Epidermal melanocyte (primary cell): ENCODE measurements at regions not wholly inside any gene's neighbourhood (a gene's known extent, or its start where the extent isn't known, plus 50 kb on each side); places are given as distances from the start of the nearest gene placed in this dataset.

ENCODE experiments used
- DNase-seq: peaks from one replicate; pipeline ENCODE4 v3.0.0; 2011; ENCODE audit warnings: low spot score; ENCODE audit not compliant: insufficient read length

DNA sequence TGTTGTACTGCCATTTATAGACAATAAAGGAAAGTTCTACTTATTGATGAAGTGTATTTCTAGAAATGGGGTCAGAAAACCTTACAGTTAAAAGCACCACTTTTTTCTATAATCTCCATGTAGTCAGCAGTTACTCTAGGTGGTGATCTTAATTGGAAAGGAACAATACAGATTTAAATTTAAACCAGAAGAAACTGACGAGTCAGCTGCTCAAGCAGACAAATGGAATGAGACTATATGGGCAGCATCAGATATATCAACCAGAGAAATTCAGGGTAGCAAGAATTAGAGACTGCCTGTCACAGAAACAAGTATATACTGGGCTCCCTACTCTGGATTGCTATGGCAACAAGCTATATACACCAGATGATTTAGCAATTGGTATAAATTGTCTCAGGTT, 99.6 kb upstream of the SCG2 start:
- DNase-seq, result no peak

DNA sequence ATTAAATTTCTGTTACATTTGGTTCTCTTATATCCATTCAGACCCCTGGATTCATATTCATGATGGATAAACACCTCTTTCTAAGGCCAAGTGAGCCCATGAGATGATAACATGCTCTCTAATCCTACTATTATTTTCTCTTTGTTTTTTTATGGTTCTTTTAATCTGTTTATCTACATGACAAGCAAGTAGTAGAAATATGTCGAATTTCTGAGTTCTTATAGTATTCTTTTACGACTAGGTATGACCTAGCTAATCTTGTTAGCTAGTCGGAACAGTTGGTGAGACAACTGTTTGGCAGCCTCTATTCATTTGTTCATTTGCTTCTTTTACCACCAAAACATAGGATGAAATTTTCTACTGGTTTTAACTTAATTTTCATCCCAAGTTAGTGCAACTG, 98.1 kb upstream of the SCG2 start:
- DNase-seq, result no peak

DNA sequence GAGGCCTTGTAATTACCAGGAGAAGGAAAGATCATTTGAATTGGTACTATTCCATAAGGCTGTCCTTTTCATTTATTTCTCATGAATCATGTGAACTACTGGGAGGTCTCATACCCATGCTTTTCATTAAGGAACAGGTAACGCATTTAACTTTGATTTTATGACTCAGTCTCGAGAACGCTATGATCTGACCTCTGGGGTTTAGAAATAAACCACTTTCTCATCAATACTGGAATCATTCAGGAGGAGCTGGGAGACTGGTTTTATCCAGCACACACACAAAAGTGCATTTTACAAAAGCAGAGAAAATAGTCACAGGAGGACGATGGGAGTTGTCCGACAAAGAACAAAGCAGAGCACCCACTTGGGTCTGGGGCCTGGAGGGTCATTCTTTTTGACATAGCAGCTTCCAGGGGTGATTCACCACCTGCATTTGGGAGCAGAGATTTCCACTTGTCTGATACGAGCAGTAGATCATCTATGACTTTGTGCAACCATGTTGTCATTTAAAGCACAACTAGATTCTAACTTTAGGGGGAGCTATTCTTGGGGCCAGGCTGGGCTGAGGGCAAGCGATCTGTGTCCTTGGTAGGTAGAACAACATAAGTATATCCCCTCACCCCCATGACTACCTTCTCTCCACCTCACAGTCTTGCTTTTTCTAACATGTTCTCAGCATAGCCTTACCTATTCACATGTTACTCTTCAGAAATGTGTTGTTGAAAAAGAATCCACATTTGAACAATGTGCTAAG, 95.9 kb upstream of the SCG2 start:
- DNase-seq, result no peak

DNA sequence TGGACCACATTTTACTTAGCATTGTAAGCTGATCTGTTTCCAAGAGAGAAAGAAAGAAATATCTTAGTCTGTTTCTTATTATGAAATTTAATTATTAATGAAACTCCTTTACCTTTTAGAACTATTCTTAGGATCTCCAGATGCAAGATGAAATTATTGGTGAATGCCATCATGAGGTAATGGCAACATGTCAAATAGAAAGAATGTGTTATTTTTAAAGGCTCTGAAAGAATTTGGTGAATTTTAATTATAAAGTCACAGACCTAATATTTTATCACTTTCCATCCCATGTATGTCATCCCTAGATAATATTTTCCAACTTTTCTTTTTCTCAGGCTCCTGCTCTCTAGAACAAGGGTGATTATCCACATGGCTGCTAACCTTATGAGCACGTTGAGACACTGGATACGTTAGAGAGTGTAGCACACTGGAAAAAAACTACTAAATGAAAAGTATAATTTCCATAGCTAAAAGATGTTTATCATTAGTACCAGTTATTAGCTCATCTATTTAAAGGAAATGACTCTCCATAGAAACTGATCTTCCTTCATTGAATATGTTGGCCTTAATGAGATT, 95.2 kb upstream of the SCG2 start:
- DNase-seq, result no peak

DNA sequence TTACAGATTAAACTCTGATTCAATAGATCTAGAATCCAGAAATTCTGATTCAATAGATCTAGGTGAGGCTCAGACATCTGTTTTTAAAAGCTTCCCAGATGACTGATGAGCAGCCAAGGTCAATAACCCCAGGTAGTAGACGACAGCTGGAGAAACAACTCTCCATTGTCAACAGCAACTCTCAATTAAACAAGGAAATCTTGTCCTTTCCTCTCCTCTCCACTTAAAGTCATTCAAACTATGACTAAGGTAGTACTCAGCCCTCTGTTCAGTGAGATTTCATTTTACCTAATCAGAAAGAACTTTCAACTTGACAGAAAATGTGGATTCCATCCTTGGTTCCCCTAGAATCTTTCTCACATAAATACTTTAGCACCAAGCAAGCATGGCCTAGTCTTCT, 94.6 kb upstream of the SCG2 start:
- no peak for DNase-seq

DNA sequence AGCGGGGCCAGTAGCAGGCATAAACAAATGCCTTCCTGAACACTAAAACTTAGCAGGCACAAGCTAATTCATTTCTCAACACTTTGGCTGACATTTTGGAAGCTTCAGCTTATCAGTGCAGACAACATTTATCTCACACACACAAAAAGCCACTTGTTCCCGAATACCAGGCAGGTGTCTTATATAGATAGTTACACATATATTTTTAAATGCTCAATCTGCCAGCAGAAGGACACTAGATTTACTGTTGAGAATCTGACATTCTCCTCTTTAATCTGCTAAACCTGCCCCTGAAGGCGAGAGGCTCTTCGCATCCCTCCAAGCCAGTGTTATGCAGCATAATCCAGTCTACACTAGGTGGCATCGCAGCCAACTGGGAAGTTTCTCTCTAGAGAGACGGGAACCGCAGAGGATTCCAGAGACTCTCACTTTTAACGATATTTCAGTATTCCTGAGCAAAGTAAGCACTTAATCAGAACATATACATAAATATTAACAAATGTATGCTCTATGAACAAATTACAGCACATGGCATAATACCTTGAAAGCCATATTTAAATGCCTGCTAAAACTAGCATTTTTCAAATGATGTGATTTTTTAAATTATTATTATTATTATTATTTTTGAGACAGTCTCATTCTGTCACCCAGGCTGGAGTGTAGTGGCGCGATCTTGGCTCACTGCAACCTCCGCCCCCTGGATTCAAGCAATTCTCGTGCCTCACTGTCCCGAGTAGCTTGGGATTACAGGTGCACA, 90.2 kb upstream of the SCG2 start:
- DNase-seq, result peak; percentile 40

DNA sequence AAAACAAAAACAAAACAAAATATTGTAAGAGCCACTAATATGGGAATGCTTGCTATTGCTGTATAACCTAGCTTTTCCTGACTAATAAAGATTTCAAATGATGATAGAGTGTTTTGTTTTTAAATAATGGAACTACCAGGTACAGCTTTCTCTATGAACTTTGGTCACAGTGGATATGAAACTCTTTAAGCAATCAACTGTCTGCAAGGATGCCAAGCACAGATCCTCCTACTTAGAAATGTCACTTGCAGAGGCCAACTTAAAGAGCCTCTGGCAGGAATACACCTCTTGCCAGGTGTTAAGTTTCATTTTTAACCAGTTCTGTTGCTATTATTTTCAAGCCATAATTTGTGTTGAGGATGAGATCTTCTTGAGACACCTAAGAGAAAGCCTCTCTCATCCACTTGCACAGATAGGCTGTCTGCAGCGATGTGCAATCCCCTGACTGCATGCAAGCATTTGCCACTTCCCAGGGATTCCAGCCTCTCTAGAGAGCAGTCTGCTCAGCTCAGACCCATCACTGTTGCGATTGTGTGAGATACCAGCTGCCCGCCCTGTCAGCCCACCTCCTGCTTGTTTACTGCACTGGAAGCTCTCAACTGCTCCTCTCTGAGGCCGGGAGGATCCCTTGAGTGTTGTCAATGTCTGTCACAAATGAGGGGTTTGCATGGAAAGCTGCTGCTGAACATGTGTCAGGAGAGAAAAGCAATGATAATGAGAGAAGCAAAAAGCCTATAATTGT, 86.1 kb upstream of the SCG2 start:
- DNase-seq, result no peak

DNA sequence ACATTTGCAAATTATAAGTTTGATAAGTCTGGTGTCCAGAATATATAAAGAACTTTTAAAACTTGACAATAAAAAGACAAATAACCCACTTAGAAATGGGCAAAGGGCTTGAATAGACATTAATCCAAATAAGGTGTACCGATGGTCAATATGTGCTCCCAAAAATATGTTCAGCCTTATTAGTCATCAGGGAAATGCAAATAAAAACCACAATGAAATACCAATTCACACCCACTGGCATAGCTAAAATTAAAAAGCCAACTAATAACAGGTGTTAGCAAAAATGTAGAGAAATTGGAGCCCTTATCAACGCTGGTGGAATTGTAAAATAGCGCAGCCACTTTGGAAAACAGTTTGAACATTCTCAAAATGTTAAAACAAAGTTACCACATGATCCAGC, 79.0 kb upstream of the SCG2 start:
- no peak for DNase-seq

DNA sequence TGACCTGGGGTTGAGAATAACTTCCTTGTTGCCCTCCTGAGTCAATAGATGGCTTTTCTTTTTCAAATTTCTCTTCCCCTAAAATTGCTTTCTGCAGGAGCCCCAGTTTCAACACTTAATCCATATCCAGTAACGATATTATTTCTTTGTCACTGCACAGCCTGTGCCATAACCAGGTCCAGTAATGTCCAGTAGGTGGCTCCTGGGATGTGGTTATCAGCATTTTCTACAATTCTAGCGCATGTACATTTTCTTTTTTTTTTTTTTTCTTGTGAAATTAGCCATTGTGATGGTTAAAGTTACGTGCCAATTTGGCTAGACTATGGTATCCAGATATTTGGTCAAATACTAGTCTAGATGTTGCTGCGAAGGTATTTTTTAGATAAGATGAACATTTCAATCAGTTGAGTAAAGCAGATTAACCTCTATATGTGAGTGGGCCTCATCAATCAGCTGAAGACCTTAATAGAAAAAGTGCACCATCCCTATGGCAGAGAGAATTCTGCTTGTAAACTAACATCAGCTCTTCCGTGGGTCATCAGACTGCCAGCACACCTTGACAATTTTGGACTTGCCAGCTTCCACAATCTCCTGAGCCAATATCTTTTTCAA, 72.9 kb upstream of the SCG2 start:
- no peak for DNase-seq

DNA sequence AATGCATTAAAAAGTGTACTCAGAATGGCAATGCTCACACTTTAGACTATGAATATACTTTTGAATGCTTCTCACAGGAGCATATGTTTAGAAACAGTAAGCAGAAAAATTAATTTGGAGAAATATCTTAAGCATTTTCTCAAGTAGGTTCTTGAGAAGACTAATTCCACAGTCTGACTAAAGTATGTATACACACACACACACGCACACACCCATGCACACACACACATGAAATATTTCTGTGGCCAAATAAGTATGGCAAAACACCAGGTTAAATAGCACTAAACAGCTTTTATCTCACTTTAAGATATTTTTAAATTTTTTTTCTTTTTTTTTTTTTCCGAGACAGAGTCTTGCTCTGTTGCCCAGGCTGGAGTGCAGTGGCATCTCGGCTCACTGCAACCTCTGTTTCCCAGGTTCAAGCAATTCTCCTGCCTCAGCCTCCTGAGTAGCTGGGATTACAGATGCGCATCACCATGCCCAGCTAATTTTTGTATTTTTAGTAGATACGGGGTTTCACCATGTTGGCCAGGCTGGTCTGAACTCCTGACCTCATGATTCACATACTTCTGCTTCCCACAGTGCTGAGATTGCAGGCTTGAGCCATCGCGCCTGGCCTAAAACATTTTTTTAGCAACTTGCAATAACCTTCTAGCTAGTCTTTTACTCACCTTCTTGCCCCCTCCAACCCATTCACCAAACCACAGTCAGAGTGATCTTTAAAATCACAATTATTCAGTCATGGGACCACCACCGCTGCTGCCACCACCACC, 67.5 kb upstream of the SCG2 start:
- no peak for DNase-seq

DNA sequence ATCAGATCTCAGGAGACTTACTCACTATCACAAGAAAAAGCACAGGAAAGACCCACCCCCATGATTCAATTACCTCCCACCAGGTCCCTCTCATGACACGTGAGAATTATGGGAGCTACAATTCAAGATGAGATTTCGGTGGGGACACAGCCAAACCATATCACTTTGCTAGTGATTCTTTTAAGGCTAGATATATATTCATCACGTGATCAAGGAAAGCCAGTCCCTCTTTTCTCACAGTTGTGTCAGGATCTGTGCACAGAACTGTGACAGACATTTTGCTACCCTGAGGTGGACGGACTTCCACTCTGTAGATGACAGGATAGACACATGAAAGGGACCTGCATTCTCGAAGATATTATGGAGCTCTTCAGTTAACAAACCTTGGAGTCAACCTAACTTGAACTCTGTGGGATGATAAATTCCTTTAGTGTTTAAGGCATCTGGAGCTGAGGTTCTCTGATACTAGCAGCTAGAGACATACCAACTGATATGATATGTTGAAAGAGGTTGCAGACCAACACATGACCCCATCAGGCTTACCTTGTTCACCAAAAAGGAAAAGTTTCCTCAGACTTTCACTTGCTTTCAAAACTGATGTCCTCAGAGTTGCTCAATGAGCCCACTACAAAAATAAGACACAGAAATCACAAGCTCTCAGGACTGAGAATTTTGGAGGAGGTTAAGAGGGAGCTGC, 66.3 kb upstream of the SCG2 start:
- DNase-seq, result no peak

DNA sequence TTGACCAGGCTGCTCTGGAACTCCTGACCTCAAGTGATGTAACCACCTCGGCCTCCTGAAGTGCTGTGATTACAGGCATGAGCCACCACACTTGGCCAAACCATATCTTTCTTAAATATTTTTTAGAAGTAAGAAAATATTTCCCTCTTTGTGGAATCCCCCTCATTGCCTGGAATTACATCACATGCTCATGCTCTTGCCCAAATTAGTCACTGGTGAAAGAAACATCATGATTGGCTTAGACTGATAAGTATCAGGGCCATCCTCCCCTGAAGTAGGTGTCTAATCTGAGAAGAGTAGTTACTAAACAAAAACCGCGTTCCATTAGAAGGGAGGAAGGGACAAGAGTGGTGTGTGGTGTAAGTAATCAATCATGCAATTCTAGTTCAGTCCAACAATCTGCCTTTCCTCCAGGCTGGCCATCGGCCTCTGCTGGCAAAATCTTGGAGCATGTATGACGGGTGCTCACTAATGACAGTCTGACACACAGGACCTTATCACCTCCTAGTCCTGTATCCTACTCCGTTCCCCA, 52.3 kb upstream of the SCG2 start:
- no peak for DNase-seq

DNA sequence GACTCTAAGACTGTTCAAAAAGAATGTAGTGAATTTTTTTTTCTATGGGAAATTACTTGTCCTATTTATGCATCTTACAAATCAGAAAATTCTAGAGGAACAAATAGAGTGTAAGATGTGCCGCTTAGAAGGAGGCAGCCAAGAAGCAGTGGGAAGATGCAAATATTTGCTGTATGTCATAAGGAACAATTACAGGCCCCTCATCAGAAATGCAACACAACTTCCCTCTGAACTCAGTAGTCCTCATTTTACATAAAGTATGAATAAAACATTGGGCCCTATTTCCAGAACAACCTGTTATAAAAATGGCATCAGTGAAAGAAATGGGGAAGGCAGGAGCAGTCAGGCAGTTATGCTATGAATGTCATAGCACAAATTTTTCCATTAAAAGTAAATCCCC, 50.7 kb upstream of the SCG2 start:
- DNase-seq, result no peak

DNA sequence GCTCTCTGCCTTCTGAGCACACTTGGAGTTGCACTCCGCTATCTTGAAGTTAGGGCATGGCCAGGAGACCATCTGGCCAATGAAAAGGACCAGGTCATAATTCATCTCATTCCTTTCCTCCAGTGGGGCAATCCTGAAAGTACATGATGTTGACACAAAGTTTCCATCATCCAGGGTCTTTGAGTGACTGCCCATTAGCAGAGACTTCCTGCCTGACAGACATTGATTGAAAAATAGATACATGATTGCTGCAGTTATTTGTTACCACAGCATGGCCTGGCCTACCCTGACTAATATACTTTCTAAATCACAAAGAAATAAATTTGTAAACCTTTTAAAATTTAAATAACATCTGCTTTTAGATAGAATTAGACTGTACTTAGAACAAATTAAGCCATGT, 50.0 kb upstream of the SCG2 start:
- no peak for DNase-seq
